Upper lobe of left lung (tissue), 4 donors: ENCODE measurements at regions not wholly inside any gene's neighbourhood (a gene's known extent, or its start where the extent isn't known, plus 50 kb on each side); places are given as distances from the start of the nearest gene placed in this dataset.

Experiments used
- CTCF ChIP-seq, 6 experiments: fragments of 450-650 bp in 4 of 6; fragments of 200-600 bp in 2 of 6; sonication (generic) in 2 of 6; IDR thresholded peaks; one replicate each; pipeline ENCODE4 v1.5.1; 2016 to 2019; ENCODE audit warnings: antibody characterized with exemption in 6 of 6
- POLR2AphosphoS5 ChIP-seq, 2 donors: sonication (generic); formaldehyde crosslinking; IDR thresholded peaks; one replicate each; pipeline ENCODE4 v1.5.1; 2017; ENCODE audit warnings: antibody characterized with exemption in 2 of 2

- TF ChIP-seq CTCF (IDR thresholded peaks at IDR 0.05), result no peak
- TF ChIP-seq POLR2AphosphoS5 (IDR thresholded peaks at IDR 0.05), result no peak
Observed at GRCh38 chr1:187474336-187474735, 645.6 kb downstream of the PLA2G4A start.
